ENCODE measurements at regions not wholly inside any gene's neighbourhood (a gene's known extent, or its start where the extent isn't known, plus 50 kb on each side); places are given as distances from the start of the nearest gene placed in this dataset.
"Not testable (repeated sequence)": the region's sequence is repeated elsewhere in the genome, so short reads cannot be mapped to it uniquely, and the experiment has no call there.

GRCh38 chr18:30175621-30176225, 866.8 kb downstream of the DSC3 start:
- DNase-seq (ENCODE audit: low spot score), result no peak
- Mint-ChIP-seq H3K9me3 (peaks cover 31% of the 10 kb centered on the region), H3K27ac (no peak overlapping the region), H3K27me3 (ENCODE audit: insufficient read depth) (no peaks in the 10 kb centered on the region), H3K36me3 (ENCODE audit: low read depth) (no peaks in the 10 kb centered on the region), H3K4me1 (ENCODE audit: low read depth) (no peaks in the 10 kb centered on the region), H3K4me3 (no peak overlapping the region)
- intact Hi-C loops (cut with micrococcal nuclease), result no loop called here

GRCh38 chr18:30175061-30175574, 867.4 kb downstream of the DSC3 start:
- Mint-ChIP-seq H3K27ac (no peak overlapping the region), H3K9me3 (peaks cover 31% of the 10 kb centered on the region), H3K4me1 (ENCODE audit: low read depth) (no peaks in the 10 kb centered on the region), H3K27me3 (ENCODE audit: insufficient read depth) (no peaks in the 10 kb centered on the region), H3K36me3 (ENCODE audit: low read depth) (no peaks in the 10 kb centered on the region), H3K4me3 (no peak overlapping the region)
- no peak for DNase-seq (ENCODE audit: low spot score)
- intact Hi-C loops (cut with micrococcal nuclease), result no loop called here

GRCh38 chr18:30163573-30163972, 879.0 kb downstream of the DSC3 start:
- no peaks in the 10 kb centered on the region for H3K36me3 Mint-ChIP-seq (ENCODE audit: low read depth)

GRCh38 chr18:30160124-30160523, 882.4 kb downstream of the DSC3 start:
- Mint-ChIP-seq H3K4me3 (no peak overlapping the region), H3K36me3 (ENCODE audit: low read depth) (no peaks in the 10 kb centered on the region), H3K27ac (no peak overlapping the region), H3K4me1 (ENCODE audit: low read depth) (no peaks in the 10 kb centered on the region), H3K9me3 (peaks cover 16% of the 10 kb centered on the region), H3K27me3 (ENCODE audit: insufficient read depth) (no peaks in the 10 kb centered on the region)
- no peak for DNase-seq (ENCODE audit: low spot score)
- intact Hi-C loops (cut with micrococcal nuclease), result no loop called here

More at GRCh38 chr18:30163573-30163972, 879.0 kb downstream of the DSC3 start:
- Mint-ChIP-seq H3K9me3 (peaks cover 11% of the 10 kb centered on the region), H3K27me3 (ENCODE audit: insufficient read depth) (no peaks in the 10 kb centered on the region), H3K4me3 (no peak overlapping the region), H3K27ac (no peak overlapping the region), H3K4me1 (ENCODE audit: low read depth) (no peaks in the 10 kb centered on the region)
- intact Hi-C loops (cut with micrococcal nuclease), result no loop called here
- DNase-seq (ENCODE audit: low spot score), result no peak

- intact Hi-C loops (cut with micrococcal nuclease), result no loop called here
- H3K27me3 Mint-ChIP-seq (ENCODE audit: insufficient read depth), result no peaks in the 10 kb centered on the region
- DNase-seq (ENCODE audit: low spot score), result no peak
- peaks cover 13% of the 10 kb centered on the region for H3K9me3 Mint-ChIP-seq
- H3K36me3 Mint-ChIP-seq (ENCODE audit: low read depth), result no peaks in the 10 kb centered on the region
- H3K4me3 Mint-ChIP-seq, result no peak overlapping the region
- no peak overlapping the region for H3K27ac Mint-ChIP-seq
- H3K4me1 Mint-ChIP-seq (ENCODE audit: low read depth), result no peaks in the 10 kb centered on the region
Measured at GRCh38 chr18:30150586-30151250, 891.8 kb downstream of the DSC3 start.

- intact Hi-C loops (cut with micrococcal nuclease), result no loop called here
- no peak overlapping the region for H3K4me3 Mint-ChIP-seq
Measured at GRCh38 chr18:30149585-30149984, 893.0 kb downstream of the DSC3 start.

GRCh38 chr18:30142870-30143269, 899.7 kb downstream of the DSC3 start:
- H3K4me3 Mint-ChIP-seq, result no peak overlapping the region
- intact Hi-C loops (cut with micrococcal nuclease), result no loop called here
- no peak overlapping the region for H3K27ac Mint-ChIP-seq
- DNase-seq (ENCODE audit: low spot score), result no peak
- no peaks in the 10 kb centered on the region for H3K36me3 Mint-ChIP-seq (ENCODE audit: low read depth)
- peaks cover 24% of the 10 kb centered on the region for H3K9me3 Mint-ChIP-seq
- H3K27me3 Mint-ChIP-seq (ENCODE audit: insufficient read depth), result no peaks in the 10 kb centered on the region
- H3K4me1 Mint-ChIP-seq (ENCODE audit: low read depth), result no peaks in the 10 kb centered on the region

More at GRCh38 chr18:30149585-30149984, 893.0 kb downstream of the DSC3 start:
- Mint-ChIP-seq H3K27ac (no peak overlapping the region), H3K9me3 (peaks cover 18% of the 10 kb centered on the region), H3K36me3 (ENCODE audit: low read depth) (no peaks in the 10 kb centered on the region), H3K4me1 (ENCODE audit: low read depth) (no peaks in the 10 kb centered on the region), H3K27me3 (ENCODE audit: insufficient read depth) (no peaks in the 10 kb centered on the region)
- no peak for DNase-seq (ENCODE audit: low spot score)

GRCh38 chr18:30142248-30142647, 900.3 kb downstream of the DSC3 start:
- no peaks in the 10 kb centered on the region for H3K4me1 Mint-ChIP-seq (ENCODE audit: low read depth)
- no peak for DNase-seq (ENCODE audit: low spot score)
- H3K27me3 Mint-ChIP-seq (ENCODE audit: insufficient read depth), result no peaks in the 10 kb centered on the region
- no peak overlapping the region for H3K27ac Mint-ChIP-seq
- peaks cover 24% of the 10 kb centered on the region for H3K9me3 Mint-ChIP-seq
- no peak overlapping the region for H3K4me3 Mint-ChIP-seq
- no peaks in the 10 kb centered on the region for H3K36me3 Mint-ChIP-seq (ENCODE audit: low read depth)
- intact Hi-C loops (cut with micrococcal nuclease), result no loop called here

GRCh38 chr18:30141506-30141905, 901.0 kb downstream of the DSC3 start:
- H3K4me1 Mint-ChIP-seq (ENCODE audit: low read depth); intact Hi-C loops (cut with micrococcal nuclease); H3K36me3 Mint-ChIP-seq (ENCODE audit: low read depth); H3K27ac Mint-ChIP-seq; DNase-seq (ENCODE audit: low spot score); H3K27me3 Mint-ChIP-seq (ENCODE audit: insufficient read depth); H3K4me3 Mint-ChIP-seq: not testable (repeated sequence)
- H3K9me3 Mint-ChIP-seq, result peaks cover 28% of the 10 kb centered on the region

GRCh38 chr18:30139631-30140287, 902.8 kb downstream of the DSC3 start:
- intact Hi-C loops (cut with micrococcal nuclease), result loop anchor here (10.0 kb wide), 1 partner anchor 185 kb away; no protein-coding TSS in a partner anchor
- Mint-ChIP-seq H3K27ac (no peak overlapping the region), H3K4me1 (ENCODE audit: low read depth) (no peaks in the 10 kb centered on the region), H3K27me3 (ENCODE audit: insufficient read depth) (no peaks in the 10 kb centered on the region), H3K36me3 (ENCODE audit: low read depth) (no peaks in the 10 kb centered on the region), H3K4me3 (no peak overlapping the region), H3K9me3 (peaks cover 24% of the 10 kb centered on the region)
- no peak for DNase-seq (ENCODE audit: low spot score)

GRCh38 chr18:30135938-30136337, 906.6 kb downstream of the DSC3 start:
- Mint-ChIP-seq H3K4me1 (ENCODE audit: low read depth) (no peaks in the 10 kb centered on the region), H3K36me3 (ENCODE audit: low read depth) (no peaks in the 10 kb centered on the region), H3K9me3 (peaks cover 28% of the 10 kb centered on the region), H3K4me3 (no peak overlapping the region), H3K27ac (no peak overlapping the region), H3K27me3 (ENCODE audit: insufficient read depth) (no peaks in the 10 kb centered on the region)
- intact Hi-C loops (cut with micrococcal nuclease), result loop anchor here (10.0 kb wide), 1 partner anchor 181 kb away; no protein-coding TSS in a partner anchor
- no peak for DNase-seq (ENCODE audit: low spot score)

GRCh38 chr18:30134020-30134419, 908.5 kb downstream of the DSC3 start:
- Mint-ChIP-seq H3K4me1 (ENCODE audit: low read depth) (no peaks in the 10 kb centered on the region), H3K9me3 (peaks cover 22% of the 10 kb centered on the region), H3K36me3 (ENCODE audit: low read depth) (no peaks in the 10 kb centered on the region), H3K27me3 (ENCODE audit: insufficient read depth) (no peaks in the 10 kb centered on the region), H3K4me3 (no peak overlapping the region), H3K27ac (no peak overlapping the region)
- DNase-seq (ENCODE audit: low spot score), result no peak
- intact Hi-C loops (cut with micrococcal nuclease), result loop anchor here (10.0 kb wide), 1 partner anchor 179 kb away; no protein-coding TSS in a partner anchor

GRCh38 chr18:30132959-30133358, 909.6 kb downstream of the DSC3 start:
- Mint-ChIP-seq H3K4me3 (no peak overlapping the region), H3K4me1 (ENCODE audit: low read depth) (no peaks in the 10 kb centered on the region), H3K27ac (no peak overlapping the region), H3K27me3 (ENCODE audit: insufficient read depth) (no peaks in the 10 kb centered on the region), H3K36me3 (ENCODE audit: low read depth) (no peaks in the 10 kb centered on the region), H3K9me3 (peaks cover 22% of the 10 kb centered on the region)
- no peak for DNase-seq (ENCODE audit: low spot score)
- intact Hi-C loops (cut with micrococcal nuclease), result loop anchor here (10.0 kb wide), 1 partner anchor 178 kb away; no protein-coding TSS in a partner anchor
